ENCODE measurements at regions not wholly inside any gene's neighbourhood (a gene's known extent, or its start where the extent isn't known, plus 50 kb on each side); places are given as distances from the start of the nearest gene placed in this dataset.

DNA sequence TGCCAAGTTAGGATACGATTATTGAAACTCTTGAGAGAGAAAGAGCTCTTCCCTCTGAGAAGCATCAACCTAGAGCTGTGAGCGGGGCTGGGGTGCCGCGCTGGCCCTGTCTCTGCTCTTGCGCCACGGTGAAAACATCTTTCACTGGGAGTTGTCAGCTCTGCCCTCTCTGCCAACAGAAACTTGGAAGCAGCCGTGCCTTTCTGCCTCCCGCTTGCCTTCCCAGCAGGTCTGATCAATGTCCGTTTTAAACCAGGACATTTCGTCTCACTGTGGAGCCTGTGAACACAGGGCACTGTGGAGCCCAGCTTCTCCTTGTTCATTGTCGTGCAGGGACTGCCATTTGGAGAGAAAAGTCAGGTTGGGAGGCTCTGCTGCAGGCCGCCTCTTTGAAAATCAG is 249.2 kb upstream of the PMEPA1 start (continued):
- TF ChIP-seq CTBP2 (IDR thresholded peaks at IDR 0.05; ENCODE audit: borderline replicate concordance, insufficient read depth, insufficient read length, low read length) = no peak
- no peak for TF ChIP-seq HDAC6 (IDR thresholded peaks at IDR 0.05; ENCODE audit: low read depth, low read length)
- TF ChIP-seq KDM4A (IDR thresholded peaks at IDR 0.05; ENCODE audit: low read depth, low read length, severe bottlenecking) = no peak
- TF ChIP-seq SAP30 (IDR thresholded peaks at IDR 0.05; ENCODE audit: insufficient read depth, insufficient replicate concordance, low read length) = no peak
- TF ChIP-seq BRCA1 (IDR thresholded peaks at IDR 0.05; ENCODE audit: low read depth, low read length) = no peak
- no peak for TF ChIP-seq KDM1A (IDR thresholded peaks at IDR 0.05; ENCODE audit: borderline replicate concordance, low read length)

Data from H1 (cell line).